ENCODE measurements at regions not wholly inside any gene's neighbourhood (a gene's known extent, or its start where the extent isn't known, plus 50 kb on each side); places are given as distances from the start of the nearest gene placed in this dataset.

- H3K4me3 ChIP-seq = no peak overlapping the region
- DNase-seq = no peak
- no peaks in the 10 kb centered on the region for H3K27me3 ChIP-seq
- H3K27ac ChIP-seq = no peak overlapping the region
- TF ChIP-seq CTCF (IDR thresholded peaks at IDR 0.05) (no peak), POLR2A (IDR thresholded peaks at IDR 0.05) (no peak)
- no peaks in the 10 kb centered on the region for H3K9me3 ChIP-seq
- no peaks in the 10 kb centered on the region for H3K36me3 ChIP-seq
- no peaks in the 10 kb centered on the region for H3K4me1 ChIP-seq
Observed at GRCh38 chr4:79747252-79747651, 325.8 kb downstream of the ANTXR2 start.

GRCh38 chr4:79743014-79743413, 330.0 kb downstream of the ANTXR2 start:
- TF ChIP-seq CTCF (IDR thresholded peaks at IDR 0.05) (no peak), POLR2A (IDR thresholded peaks at IDR 0.05) (no peak)
- no peak overlapping the region for H3K27ac ChIP-seq
- H3K9me3 ChIP-seq = no peaks in the 10 kb centered on the region
- no peak for DNase-seq
- no peaks in the 10 kb centered on the region for H3K27me3 ChIP-seq
- no peaks in the 10 kb centered on the region for H3K36me3 ChIP-seq
- H3K4me1 ChIP-seq = no peaks in the 10 kb centered on the region
- H3K4me3 ChIP-seq = no peak overlapping the region

- Histone ChIP-seq H3K36me3 (no peaks in the 10 kb centered on the region), H3K9me3 (no peaks in the 10 kb centered on the region), H3K27ac (no peak overlapping the region), H3K4me1 (no peaks in the 10 kb centered on the region), H3K27me3 (no peaks in the 10 kb centered on the region), H3K4me3 (no peak overlapping the region)
- DNase-seq = no peak
- TF ChIP-seq CTCF (IDR thresholded peaks at IDR 0.05) = no peak
- TF ChIP-seq POLR2A (IDR thresholded peaks at IDR 0.05) = no peak
Observed at GRCh38 chr4:79739912-79740311, 331.9 kb upstream of the GK2 start.

- Histone ChIP-seq H3K27me3 (no peaks in the 10 kb centered on the region), H3K9me3 (no peaks in the 10 kb centered on the region), H3K36me3 (no peaks in the 10 kb centered on the region), H3K27ac (no peak overlapping the region), H3K4me3 (no peak overlapping the region), H3K4me1 (no peaks in the 10 kb centered on the region)
- no peak for DNase-seq
- TF ChIP-seq POLR2A (IDR thresholded peaks at IDR 0.05) (no peak), CTCF (IDR thresholded peaks at IDR 0.05) (no peak)
Observed at GRCh38 chr4:79723507-79723906, 315.5 kb upstream of the GK2 start.

DNA sequence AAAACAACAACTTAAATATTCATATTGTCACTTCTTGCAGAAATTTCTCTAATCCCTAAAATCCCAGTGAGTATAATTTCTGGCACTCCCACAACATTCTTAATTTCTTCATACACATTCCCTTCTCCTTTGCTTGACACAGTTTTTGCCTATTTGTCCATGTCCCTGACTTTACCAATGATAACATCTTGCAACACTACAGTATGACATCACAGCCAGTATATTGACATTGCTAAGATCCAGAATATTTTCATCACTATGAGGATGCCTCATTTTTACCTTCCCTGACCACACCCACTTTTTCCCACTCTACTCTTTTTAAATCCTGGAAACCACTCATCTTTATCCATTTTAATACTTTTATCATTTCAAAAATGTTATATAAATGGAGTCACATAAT, 292.3 kb upstream of the GK2 start:
- H3K36me3 ChIP-seq = no peaks in the 10 kb centered on the region
- H3K27ac ChIP-seq = no peak overlapping the region
- H3K4me1 ChIP-seq = no peaks in the 10 kb centered on the region

More for the DNA sequence above, 292.3 kb upstream of the GK2 start:
- TF ChIP-seq POLR2A (IDR thresholded peaks at IDR 0.05) (no peak), CTCF (IDR thresholded peaks at IDR 0.05) (no peak)
- H3K4me3 ChIP-seq = no peak overlapping the region
- no peak for DNase-seq
- H3K27me3 ChIP-seq = no peaks in the 10 kb centered on the region
- no peaks in the 10 kb centered on the region for H3K9me3 ChIP-seq
